ENCODE measurements at regions not wholly inside any gene's neighbourhood (a gene's known extent, or its start where the extent isn't known, plus 50 kb on each side); places are given as distances from the start of the nearest gene placed in this dataset.
"Not testable (repeated sequence)": the region's sequence is repeated elsewhere in the genome, so short reads cannot be mapped to it uniquely, and the experiment has no call there.

DNA sequence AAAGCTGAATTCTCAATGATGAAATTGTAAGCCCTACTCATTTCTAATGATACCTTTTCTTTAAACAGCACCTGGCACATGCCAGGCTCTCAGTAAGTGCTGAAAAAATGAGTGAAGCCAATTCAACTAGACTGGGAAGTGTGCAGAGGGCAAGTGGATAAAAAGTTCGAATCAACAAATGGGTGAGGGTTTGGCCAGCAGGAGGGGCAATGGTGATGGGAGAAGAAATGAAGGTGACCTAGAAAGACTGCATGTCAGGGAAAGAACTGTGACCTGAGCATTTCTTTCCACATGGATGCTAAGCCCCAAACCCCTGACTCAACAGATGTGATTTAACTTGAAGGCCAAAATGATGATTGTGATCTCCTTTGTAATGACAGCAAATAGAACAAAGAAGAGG, 54.6 kb downstream of the DKK1 start:
- H3K9me3 Mint-ChIP-seq, result peaks cover 0 to 3% (median 0%) of the 10 kb centered on the region in 7 donors
- no peak overlapping the region for H3K27ac Mint-ChIP-seq
- no peak for DNase-seq
- no peaks in the 10 kb centered on the region for H3K36me3 Mint-ChIP-seq
- peak overlapping the region in 1 of 8 donors; percentile 77 for H3K4me3 Mint-ChIP-seq
- ATAC-seq (ENCODE audit: low read depth in 2 of 2), result no peak
- H3K27me3 Mint-ChIP-seq, result no peaks in the 10 kb centered on the region
- no peaks in the 10 kb centered on the region for H3K4me1 Mint-ChIP-seq

DNA sequence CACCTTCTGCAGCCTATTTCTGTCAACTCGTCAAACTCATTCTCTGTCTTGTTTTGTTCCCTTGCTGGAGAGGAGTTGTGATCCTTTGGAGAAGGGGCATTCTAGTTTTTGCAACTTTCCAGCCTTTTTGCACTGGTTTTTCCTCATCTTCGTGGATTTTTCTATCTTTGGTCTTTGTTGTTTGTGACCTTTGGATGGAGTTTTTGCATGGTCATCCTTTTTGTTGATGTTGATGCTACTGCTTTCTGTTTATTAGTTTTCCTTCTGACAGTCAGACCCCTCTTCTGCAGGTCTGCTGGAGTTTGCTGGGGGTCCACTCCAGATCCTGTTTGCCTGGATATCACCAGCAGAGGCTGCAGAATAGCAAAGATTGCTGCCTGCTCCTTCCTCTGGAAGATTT, 60.1 kb downstream of the DKK1 start:
- H3K4me3 Mint-ChIP-seq; ATAC-seq (ENCODE audit: low read depth in 2 of 2); DNase-seq; H3K9me3 Mint-ChIP-seq; H3K36me3 Mint-ChIP-seq; H3K4me1 Mint-ChIP-seq: not testable (repeated sequence)
- peak overlapping the region in 1 of 6 donors; percentile 9 for H3K27ac Mint-ChIP-seq
- H3K27me3 Mint-ChIP-seq, result peaks cover 0 to 10% (median 6%) of the 10 kb centered on the region in 3 donors

DNA sequence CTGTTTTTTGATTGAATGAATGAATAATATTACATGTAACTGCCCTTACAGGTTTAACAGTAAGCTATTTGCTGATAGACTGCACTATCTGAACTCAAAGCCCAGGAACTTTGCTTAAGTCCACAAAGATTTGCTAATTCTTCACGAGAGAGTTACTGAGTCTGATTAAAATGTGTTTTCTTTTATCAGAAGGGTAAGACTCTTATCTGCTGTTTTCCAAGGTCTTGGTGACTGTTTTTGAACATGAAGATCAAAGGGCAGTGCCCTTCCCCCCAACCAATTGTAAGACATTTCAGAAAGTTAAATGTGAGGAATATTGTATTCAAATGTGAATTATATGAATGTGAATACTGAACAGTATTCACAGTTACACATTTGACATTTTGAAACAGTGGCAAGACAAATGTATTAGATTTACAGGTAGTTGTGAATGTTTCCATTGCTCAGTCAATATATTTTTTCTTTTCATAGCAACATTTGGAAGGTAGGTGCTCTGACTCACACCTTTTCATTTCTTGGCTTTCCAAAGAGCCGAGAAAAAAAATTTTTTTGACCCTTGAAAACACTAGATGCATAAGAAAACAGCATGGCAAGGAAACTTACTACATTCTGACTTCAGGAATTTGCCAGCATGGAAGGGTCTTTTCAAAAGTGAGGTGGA, 62.7 kb downstream of the DKK1 start:
- DNase-seq, result no peak
- Mint-ChIP-seq H3K4me1 (no peaks in the 10 kb centered on the region), H3K27me3 (peaks cover 0 to 10% (median 6%) of the 10 kb centered on the region in 3 donors), H3K27ac (no peak overlapping the region), H3K9me3 (peaks cover 0 to 5% (median 0%) of the 10 kb centered on the region in 7 donors), H3K36me3 (no peaks in the 10 kb centered on the region), H3K4me3 (no peak overlapping the region)
- no peak for ATAC-seq (ENCODE audit: low read depth in 2 of 2)

DNA sequence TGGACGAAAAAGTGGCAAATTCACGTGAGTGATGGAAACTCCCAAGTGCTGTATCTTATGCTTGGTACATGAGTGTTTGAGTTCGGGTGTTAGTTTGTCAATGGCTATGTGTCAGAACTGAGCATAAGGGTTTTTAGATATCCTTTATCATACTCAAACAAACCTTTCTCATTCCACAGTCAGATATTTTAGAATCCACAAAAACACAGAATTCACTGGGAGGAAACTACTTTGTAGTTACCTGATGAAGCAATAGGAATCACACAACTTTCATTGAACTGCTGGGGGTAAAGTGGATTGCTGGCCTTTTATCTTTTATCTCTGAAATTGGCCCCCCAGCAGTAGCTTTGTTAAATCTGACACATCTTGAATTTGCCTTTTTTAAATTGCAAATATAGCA, 64.0 kb downstream of the DKK1 start:
- Mint-ChIP-seq H3K9me3 (peaks cover 0 to 5% (median 0%) of the 10 kb centered on the region in 7 donors), H3K27ac (no peak overlapping the region), H3K4me3 (no peak overlapping the region), H3K27me3 (peaks cover 0 to 10% (median 6%) of the 10 kb centered on the region in 3 donors), H3K4me1 (no peaks in the 10 kb centered on the region), H3K36me3 (no peaks in the 10 kb centered on the region)
- no peak for ATAC-seq (ENCODE audit: low read depth in 2 of 2)
- DNase-seq, result no peak

DNA sequence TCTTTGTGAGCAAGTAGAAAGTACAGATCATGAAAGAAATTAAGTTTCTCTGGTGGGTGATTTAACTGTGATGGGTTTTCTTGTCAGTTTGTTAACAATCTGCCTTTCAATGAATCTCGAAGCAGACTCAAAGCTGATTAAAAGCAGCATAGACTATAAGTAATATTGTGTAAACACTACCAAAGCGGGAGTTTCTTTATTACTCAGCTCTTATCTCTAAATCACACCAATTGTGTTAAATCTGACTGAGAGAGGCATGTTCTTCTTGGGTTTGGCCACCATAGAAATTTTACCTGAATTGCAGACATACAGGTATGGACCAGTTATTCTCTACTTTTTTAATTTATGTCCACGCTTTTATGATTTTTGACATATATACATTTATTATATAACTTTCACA, 65.2 kb downstream of the DKK1 start:
- Mint-ChIP-seq H3K9me3 (peaks cover 0 to 5% (median 0%) of the 10 kb centered on the region in 7 donors), H3K36me3 (no peaks in the 10 kb centered on the region), H3K27me3 (peaks cover 0 to 10% (median 6%) of the 10 kb centered on the region in 3 donors), H3K27ac (no peak overlapping the region), H3K4me1 (no peaks in the 10 kb centered on the region), H3K4me3 (no peak overlapping the region)
- ATAC-seq (ENCODE audit: low read depth in 2 of 2), result no peak
- DNase-seq, result no peak

DNA sequence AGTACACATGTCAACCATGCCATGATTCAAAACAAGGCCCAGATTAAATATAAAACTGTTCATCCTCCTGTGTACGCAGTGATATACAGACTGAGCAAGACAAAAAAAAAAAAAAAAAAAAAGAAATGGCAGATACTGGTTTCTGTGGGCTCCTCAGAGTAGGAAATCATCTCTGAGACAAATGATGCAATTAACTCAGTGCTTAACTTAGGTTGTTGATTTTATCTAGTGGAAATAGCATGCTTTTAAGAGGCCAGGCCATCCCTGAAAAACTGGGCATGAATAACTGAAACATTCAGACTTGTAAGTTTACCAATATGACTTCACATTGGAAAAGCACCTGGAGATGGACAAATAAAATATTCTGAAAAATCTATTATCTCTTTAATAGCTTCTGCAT, 69.0 kb downstream of the DKK1 start:
- Mint-ChIP-seq H3K36me3 (no peaks in the 10 kb centered on the region), H3K27ac (no peak overlapping the region), H3K4me3 (no peak overlapping the region), H3K4me1 (no peaks in the 10 kb centered on the region), H3K27me3 (no peaks in the 10 kb centered on the region), H3K9me3 (no peaks in the 10 kb centered on the region)
- ATAC-seq (ENCODE audit: low read depth in 2 of 2) (no peak), DNase-seq (no peak)

DNA sequence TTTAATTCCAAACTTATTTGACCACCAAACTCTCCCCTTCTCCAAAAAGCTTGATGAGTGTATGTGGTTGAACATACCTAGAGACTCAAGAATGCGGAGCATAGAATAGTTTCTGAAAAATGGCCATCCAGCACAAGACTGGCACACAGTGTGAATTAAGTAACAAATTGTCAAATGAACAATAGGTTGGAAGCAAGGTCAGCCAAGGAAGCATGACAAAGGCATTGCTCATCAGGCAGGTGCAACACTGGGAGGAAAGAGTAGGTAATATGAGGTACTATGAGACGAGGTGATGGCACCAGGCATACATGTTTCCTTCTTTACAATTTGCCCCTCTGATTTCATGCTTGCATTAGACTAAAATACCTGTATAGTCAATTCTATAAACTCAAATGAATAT, 73.7 kb downstream of the DKK1 start:
- no peak for DNase-seq
- Mint-ChIP-seq H3K36me3 (no peaks in the 10 kb centered on the region), H3K4me1 (no peaks in the 10 kb centered on the region), H3K27me3 (peaks cover 0 to 4% (median 0%) of the 10 kb centered on the region in 3 donors), H3K4me3 (no peak overlapping the region), H3K9me3 (peaks cover 0 to 1% (median 0%) of the 10 kb centered on the region in 7 donors), H3K27ac (peak overlapping the region in 1 of 6 donors; percentile 70)
- ATAC-seq (ENCODE audit: low read depth in 2 of 2), result no peak

DNA sequence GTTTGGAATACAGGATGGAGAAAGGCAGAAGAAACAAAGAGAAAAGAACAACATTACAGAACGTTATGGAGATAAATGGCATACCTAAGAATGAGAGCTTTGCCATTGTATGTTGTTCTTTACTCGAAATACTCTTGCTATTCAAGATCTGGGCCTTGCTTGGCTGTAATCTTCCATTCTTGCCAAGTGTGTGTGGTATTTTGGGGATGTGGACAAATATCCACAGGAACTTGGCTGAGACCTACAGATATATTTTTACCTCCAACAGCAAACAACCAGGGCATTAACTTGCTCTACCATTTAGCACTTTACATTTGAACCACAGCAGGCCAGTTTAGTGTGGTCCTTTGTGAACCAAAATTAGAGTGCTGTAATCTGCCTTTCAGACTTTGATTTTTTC, 76.3 kb downstream of the DKK1 start:
- Mint-ChIP-seq H3K4me3 (no peak overlapping the region), H3K36me3 (no peaks in the 10 kb centered on the region), H3K27ac (no peak overlapping the region), H3K27me3 (peaks cover 0 to 4% (median 0%) of the 10 kb centered on the region in 3 donors), H3K9me3 (peaks cover 0 to 1% (median 0%) of the 10 kb centered on the region in 7 donors), H3K4me1 (no peaks in the 10 kb centered on the region)
- DNase-seq, result no peak
- no peak for ATAC-seq (ENCODE audit: low read depth in 2 of 2)

DNA sequence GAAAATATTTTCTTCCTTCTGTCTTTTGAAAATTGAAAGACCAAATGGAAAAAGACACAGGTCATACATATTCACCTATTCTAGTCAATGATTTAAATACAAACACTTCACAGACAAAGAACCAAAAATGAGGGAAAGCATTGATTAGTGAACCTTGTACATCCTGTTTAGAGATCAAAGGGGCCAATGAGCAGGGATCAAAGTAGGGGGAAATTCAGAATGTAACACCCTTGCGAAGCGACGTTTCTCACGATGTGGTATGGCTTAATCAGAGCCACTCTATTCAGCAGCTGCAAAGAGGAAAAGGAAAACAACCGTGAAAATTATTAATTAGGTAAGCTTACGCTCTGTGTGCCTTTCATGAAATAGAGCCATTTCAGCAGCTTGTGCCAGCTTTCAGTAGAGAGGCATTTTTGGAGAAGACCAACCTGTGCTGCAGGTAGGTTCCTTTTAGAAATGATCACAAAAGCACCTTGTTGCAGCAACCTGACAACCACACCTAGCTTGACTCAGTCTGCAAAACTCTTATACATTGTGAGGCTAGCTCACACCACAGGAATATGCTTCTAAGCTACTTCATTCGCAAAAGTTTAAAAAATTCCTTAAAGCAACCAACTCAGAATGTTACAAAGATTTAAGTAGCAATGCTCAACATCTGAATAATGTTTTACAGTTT, 78.0 kb downstream of the DKK1 start:
- H3K27ac Mint-ChIP-seq, result peak overlapping the region in 1 of 6 donors; percentile 22
- peaks cover 0 to 4% (median 0%) of the 10 kb centered on the region in 3 donors for H3K27me3 Mint-ChIP-seq
- H3K9me3 Mint-ChIP-seq, result peaks cover 0 to 1% (median 0%) of the 10 kb centered on the region in 7 donors
- no peaks in the 10 kb centered on the region for H3K36me3 Mint-ChIP-seq
- H3K4me1 Mint-ChIP-seq, result no peaks in the 10 kb centered on the region
- DNase-seq (no peak), ATAC-seq (ENCODE audit: low read depth in 2 of 2) (no peak)
- no peak overlapping the region for H3K4me3 Mint-ChIP-seq

DNA sequence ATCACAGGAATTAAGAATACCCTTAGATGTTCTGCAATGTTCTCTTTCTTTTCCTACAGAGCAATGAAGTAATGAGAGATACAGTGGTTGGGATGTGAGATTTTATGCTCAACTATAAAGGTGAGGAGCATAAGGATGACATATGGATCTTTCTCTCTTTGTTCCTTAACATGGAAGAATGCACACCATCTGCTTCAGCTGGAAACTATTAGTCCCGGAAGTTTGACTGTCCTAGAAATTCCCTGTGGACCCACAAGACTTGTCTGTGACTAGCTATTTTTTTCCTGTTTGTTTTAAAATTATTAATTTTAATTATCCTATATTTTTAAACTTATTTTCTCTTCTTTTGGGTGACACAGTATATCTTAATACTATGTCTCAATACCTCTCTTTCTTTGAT, 80.2 kb downstream of the DKK1 start:
- Mint-ChIP-seq H3K27me3 (peaks cover 0 to 4% (median 0%) of the 10 kb centered on the region in 3 donors), H3K4me3 (no peak overlapping the region), H3K9me3 (peaks cover 0 to 1% (median 0%) of the 10 kb centered on the region in 7 donors), H3K36me3 (no peaks in the 10 kb centered on the region), H3K4me1 (no peaks in the 10 kb centered on the region), H3K27ac (no peak overlapping the region)
- DNase-seq (no peak), ATAC-seq (ENCODE audit: low read depth in 2 of 2) (no peak)

DNA sequence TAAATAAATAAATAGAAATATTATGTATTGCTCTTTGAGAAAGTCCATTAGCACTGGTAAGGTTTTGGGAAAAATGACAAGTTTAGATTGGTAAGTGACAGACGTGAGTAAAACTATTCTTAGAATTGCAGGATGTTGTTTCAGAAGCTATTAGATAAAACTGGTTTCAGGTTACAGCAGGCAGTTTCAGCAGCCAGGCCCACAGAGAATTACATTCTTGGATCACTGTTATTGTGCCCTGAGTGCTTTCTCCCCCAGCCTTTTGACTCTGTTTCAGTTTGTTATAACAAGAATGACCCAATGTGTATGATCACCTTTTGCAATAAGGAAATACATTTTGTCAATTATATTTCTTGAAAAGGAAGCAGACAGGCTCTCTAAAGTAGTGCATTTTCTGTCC, 86.5 kb downstream of the DKK1 start:
- Mint-ChIP-seq H3K27ac (no peak overlapping the region), H3K4me1 (no peaks in the 10 kb centered on the region), H3K4me3 (no peak overlapping the region), H3K27me3 (peaks cover 0 to 4% (median 0%) of the 10 kb centered on the region in 3 donors), H3K9me3 (peaks cover 0 to 24% (median 9%) of the 10 kb centered on the region in 7 donors), H3K36me3 (peaks cover 0 to 5% of the 10 kb centered on the region in 2 donors)
- DNase-seq (no peak), ATAC-seq (ENCODE audit: low read depth in 2 of 2) (no peak)

DNA sequence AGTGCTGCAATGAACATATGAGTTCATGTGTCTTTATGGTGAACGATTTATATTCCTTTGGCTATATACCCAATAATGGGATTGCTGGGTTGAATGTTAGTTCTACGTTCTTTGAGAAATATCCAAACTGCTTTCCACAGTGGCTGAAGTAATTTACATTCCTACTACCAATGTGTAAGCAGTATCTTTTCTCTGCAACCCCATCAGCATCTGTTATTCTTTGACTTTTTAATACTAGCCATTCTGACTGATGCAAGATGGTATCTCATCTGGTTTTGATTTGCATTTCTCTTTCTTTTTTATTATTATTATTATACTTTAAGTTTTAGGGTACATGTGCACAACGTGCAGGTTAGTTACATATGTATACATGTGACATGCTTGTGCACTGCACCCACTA, 89.7 kb downstream of the DKK1 start:
- H3K27me3 Mint-ChIP-seq; ATAC-seq (ENCODE audit: low read depth in 2 of 2); H3K4me1 Mint-ChIP-seq; H3K27ac Mint-ChIP-seq; H3K4me3 Mint-ChIP-seq; H3K36me3 Mint-ChIP-seq; DNase-seq: not testable (repeated sequence)
- peaks cover 0 to 24% (median 9%) of the 10 kb centered on the region in 7 donors for H3K9me3 Mint-ChIP-seq

DNA sequence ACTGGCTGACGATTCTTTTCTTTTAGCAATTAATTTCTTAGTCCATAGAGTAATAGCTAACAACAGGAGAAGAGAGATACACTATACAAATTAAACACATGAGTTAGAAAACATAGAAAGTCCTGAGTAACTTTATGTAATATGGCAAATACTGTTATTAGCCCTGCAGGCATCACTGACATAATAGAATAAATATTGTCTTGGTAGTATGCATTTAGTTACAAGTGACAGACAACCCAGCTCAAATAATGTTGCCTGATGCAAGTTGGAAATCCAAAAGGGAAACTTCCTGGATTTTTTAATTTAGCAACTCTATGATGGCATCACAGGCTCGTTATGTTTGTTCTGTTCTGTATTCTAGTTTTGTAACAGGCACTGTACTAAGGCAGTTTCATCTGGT, 95.1 kb downstream of the DKK1 start:
- no peak overlapping the region for H3K27ac Mint-ChIP-seq
- ATAC-seq (ENCODE audit: low read depth in 2 of 2) (no peak), DNase-seq (no peak)
- peaks cover 0 to 2% (median 0%) of the 10 kb centered on the region in 7 donors for H3K9me3 Mint-ChIP-seq
- no peaks in the 10 kb centered on the region for H3K36me3 Mint-ChIP-seq
- peaks cover 0 to 8% (median 0%) of the 10 kb centered on the region in 3 donors for H3K27me3 Mint-ChIP-seq
- H3K4me3 Mint-ChIP-seq, result no peak overlapping the region
- H3K4me1 Mint-ChIP-seq, result no peaks in the 10 kb centered on the region

DNA sequence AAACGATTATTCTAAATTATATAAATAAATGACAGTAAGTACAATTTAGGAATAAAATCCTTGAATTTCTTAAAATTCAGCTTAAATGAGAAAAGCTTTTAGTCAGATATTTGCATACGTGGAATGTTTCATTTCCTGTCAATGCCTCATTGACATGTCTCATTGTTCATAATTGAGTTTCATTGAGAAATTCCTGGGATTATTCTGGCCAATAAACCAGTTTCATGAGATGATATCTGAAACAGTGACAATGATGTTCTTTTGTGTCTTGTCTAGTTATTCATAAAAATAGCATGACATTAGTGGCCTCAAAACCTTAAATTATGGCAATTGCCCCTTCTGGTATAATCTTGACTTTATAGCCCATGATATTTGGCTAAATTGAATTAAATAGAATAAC, 95.8 kb downstream of the DKK1 start:
- H3K36me3 Mint-ChIP-seq, result no peaks in the 10 kb centered on the region
- DNase-seq, result no peak
- peaks cover 0 to 8% (median 0%) of the 10 kb centered on the region in 3 donors for H3K27me3 Mint-ChIP-seq
- no peak for ATAC-seq (ENCODE audit: low read depth in 2 of 2)
- H3K27ac Mint-ChIP-seq, result no peak overlapping the region
- H3K4me1 Mint-ChIP-seq, result no peaks in the 10 kb centered on the region
- H3K4me3 Mint-ChIP-seq, result no peak overlapping the region
- H3K9me3 Mint-ChIP-seq, result peaks cover 0 to 2% (median 0%) of the 10 kb centered on the region in 7 donors
